HL-60/S4 treated with phorbol 12-myristate 13-acetate at 8.2 ng/mL for 4 days and 3 days (cell line): ENCODE measurements at regions not wholly inside any gene's neighbourhood (a gene's known extent, or its start where the extent isn't known, plus 50 kb on each side); places are given as distances from the start of the nearest gene placed in this dataset.

Experiments used
- in situ Hi-C: fragments of 300-500 bp; cut with MboI; formaldehyde crosslinking; loops from 2 replicates; pipeline ENCODE4 v1.15.0; 2022; ENCODE audit warnings: low sequenced_read_pairs

DNA sequence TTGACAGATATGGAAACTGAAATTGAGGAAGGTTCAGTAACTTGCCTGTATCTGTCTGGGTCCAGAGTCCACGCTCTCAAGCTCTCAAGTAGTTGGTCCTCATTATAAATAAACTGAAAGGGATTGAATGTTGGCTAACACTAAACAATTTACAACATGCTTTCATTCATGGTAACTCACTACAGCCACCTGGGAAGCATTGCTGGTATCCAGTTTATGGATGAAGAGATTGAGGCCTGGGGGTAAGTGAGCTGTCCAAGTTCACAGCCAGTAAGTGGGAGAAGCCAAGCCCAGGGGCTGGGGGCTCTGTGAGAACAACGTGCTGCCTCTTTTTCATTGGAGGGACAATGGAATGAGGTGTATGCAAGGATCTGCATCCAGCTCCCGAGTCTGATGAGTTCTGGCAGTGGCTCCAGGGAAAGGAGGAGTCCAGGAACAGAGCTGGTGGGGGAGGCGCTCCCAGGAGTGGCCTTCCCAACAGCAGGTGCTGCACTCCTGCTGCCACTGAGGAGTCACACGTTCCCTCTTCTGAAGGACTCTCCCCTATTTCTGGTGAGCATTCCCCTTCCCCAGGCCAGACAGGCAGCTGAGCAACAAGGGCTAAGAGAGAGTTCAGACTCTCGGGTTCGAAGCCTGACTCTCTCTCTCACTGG is 175.8 kb downstream of the CSNK2A3 start:
- in situ Hi-C loops = no loop called here

DNA sequence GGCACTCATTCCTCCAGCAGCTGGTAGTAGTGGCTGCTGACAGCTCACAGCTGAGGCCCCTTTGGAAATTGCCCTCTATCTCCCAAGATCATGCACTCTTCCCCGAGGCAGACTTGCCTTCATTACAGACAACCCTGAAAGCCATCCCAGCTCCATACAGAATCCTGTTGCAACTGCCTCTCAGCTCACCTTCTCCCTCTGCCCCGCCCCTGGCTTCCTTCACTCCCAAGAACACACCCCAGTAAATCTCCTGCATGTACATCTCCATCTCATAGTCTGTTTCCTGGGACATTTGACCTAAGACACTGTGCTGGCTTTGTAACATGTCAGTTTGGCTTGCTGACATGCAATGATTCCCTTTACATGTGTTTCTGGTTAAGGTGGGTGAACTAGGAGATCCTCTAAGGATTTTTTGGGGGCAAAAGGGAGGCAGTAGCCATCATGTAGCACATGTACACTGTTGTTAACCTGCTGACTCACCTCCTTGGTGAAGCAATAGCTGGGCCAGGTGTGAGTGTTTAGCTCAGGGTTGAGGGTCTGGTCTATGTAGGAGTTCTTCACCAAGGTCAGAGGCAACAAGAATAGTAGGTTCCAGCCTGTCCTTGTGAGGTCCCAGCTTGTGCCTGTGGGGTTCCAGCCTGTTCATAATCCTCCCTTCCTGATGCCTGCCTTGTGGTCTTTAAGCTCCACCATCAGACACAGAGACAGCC is 179.6 kb downstream of the CSNK2A3 start:
- in situ Hi-C loops = no loop called here

DNA sequence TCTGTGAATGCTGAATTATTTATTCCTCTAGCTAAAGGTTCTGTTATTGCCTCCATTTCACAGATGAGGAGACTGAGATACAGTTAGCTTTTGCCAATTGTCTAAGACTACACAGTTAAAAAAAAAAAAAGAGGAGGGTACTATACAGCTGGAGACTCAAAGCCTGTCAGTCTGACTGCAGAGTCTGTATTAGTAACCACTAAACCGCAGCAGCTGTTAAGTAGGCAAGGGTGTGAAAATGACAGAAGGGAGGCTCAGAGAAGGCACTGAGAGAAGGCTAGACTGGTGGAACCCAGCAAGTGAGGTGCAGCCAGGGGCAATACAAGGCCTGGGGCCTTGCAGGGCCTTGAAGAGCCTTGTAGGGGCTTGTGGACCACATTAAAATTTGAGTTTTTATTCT is 181.2 kb downstream of the CSNK2A3 start:
- in situ Hi-C loops = no loop called here

DNA sequence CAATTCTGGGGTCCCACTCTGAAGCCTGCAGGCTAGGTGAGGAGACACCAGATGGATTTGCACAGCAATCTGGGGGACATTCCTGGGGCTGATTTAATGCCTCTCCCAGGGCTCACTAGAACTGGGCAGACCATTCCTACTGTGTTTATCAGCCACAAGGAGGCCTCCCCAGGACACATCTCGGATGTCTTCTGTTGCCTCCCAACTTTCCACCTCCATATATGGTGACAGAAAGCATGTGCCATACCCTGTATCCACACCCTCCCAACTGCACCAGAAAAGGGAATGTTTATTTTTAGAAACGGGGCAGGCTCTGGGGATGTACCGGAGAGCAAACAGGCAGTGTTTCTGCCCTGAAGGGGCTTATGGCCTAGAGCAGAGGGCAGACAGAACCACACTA is 181.8 kb downstream of the CSNK2A3 start:
- in situ Hi-C loops = no loop called here

DNA sequence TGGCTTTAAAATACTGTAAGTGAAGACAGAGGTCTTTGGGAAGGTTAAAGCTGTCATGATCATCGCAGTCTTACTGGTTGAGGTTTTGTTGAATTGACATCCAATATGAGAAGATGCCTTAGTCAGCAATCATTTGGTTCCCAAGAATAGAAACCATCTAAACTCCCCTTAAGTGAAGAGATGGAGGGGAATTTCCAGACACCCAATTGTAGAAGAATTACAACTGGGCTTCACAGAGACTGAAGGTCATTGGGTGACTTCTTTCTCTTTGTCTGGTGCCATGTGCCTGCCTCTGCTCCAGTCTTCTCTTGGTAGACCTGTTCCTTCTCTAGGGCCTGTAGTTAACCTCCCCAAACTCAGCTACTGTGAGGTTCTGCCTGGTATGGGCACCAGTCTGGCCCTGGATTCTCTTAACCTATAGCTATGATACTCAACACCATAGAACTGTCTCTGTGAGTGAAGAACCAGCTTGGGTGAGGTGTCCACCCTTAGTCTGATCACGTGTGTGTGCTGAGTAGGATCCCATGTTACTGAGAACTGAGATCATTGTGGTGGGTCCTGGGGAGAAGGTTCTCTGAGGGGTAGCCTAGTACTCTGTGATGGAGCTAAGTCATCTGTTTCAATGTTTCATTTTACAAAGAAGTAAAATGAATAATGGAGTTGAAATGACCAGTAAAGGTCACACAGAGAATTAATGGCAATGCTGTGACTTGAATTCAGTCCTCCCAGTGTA is 182.5 kb downstream of the CSNK2A3 start:
- in situ Hi-C loops = no loop called here

DNA sequence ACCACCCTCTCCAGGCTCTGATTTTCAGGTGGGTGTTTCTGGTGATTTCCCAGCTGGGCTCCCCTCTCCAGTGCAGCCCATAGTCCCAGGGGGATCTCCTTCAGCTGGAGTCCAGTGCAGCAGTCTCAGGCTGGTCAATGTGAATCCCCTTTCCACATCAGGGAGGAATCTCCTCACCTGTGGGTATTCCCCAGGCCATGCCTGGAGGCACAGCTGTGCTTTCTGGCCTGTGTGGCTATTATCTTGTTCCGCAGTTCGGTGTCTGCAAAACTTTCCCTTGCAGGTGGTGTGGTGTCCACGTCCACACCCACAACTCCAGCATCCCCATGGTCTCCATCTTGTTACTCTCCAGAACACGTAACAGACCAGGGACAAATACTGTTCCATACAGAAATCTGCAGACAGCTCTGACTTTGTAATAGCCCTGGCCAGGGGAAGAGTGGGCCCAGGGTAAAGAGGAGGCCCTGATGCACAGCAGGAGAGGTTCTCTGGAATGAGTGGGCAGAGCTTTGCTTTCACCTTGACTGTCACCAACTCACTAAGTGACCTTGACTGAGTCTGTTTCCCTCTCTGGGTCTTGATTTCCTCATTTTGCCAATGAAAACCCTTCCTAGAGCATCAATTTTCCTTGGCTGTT is 183.2 kb downstream of the CSNK2A3 start:
- in situ Hi-C loops = no loop called here

DNA sequence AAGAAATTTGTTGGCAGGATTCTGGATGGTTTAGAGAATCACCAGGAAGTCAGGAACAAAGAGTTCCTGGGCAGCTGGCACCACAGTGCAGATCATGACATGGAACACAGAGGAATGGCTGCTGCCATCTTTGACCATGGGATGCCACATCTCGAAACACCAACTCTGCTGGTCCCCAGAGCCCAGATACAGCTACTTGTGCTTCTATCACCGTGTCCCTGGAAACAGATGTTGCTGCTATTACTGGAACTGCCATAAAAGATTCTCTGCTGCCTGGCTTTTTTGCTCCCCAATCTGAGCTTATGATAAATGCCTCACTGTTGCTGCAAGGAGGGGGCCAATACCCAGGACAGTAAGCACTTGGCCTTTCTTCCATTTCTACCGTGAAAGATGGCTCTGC is 185.2 kb downstream of the CSNK2A3 start:
- in situ Hi-C loops = no loop called here

DNA sequence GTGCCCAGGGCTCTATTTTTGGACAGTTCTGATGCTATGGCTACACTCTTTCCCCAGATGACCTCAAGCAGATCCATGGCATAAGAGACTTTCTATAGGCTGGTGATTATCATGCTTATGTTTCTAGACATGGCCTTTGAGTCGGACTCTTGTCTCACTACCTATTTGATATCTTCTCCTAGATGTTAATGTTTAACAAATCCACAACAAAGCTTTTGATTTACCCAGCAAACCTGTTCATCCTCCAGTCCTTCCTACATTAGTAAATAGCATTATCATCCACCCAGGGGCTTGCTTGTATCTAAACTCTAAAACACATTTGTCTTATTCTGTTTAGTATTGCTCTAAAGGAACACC is 188.7 kb downstream of the CSNK2A3 start:
- in situ Hi-C loops = no loop called here

DNA sequence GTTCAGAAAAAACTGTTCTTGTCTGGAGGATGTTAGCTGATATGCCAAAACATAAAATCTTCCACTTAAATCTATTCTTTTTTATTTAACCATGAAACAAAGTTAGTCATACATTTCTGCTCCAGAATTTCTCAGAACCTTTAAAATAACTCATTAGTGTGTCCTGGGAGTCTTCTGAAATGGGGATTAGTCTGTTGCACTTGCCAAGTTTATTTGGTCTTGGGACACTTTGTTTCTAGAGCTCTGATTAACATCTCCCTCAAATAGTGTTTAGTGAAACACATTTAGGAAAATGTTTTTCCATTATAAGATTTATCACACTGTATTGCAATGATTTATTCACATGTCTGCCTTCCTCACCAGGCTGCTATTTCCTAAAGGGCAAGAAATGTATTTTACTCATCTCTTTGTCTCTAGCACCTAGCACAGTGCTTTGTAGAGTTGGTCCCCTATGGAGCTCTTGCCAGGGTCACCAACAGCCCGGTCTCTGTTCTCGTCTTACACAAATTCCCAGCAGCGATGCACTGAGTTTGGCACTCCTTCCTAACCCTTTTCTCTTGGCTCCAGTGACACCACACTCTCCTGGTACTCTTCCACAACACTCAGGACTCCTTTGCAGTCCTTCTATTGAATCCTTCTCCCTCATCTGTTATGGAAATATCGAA is 189.2 kb downstream of the CSNK2A3 start:
- in situ Hi-C loops = no loop called here

DNA sequence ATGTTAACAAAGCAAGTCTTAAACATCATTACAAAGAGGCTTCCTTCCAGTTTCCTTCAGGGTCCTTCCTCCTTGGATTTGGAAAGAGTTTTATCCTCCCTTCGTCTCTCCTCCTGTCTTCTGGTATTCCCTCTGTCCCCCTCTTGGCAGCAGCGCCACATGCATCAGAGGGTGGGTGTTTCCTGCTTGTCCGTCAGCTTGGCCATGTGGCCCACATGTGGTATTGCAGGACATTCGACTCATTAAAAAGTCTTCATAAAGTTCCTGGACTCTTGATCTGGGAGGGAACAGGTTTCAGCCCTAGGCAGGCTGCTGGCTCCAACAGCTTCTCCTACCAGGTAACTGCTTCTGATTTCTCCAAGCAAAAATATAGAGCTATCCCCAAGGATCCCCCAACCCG is 189.8 kb downstream of the CSNK2A3 start:
- in situ Hi-C loops = no loop called here

DNA sequence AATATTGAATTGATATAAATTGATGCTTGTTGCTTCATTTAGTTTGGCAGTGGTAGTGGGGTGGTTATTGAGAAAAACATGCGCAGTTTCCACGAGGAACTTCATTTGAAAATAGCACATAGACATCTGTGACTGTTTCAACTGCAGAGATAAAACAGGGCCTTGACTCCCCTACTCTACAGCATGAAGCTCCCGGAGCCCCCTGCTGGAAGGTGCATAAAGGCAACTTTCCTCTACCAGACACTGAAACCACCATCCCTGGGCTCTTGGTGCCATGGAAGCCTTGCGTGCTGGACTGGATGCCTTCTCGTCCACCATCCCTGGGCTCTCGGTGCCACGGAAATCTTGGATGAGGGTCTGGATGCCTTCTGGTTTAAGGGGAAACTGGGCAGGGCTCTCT is 195.9 kb downstream of the CSNK2A3 start:
- in situ Hi-C loops = no loop called here

DNA sequence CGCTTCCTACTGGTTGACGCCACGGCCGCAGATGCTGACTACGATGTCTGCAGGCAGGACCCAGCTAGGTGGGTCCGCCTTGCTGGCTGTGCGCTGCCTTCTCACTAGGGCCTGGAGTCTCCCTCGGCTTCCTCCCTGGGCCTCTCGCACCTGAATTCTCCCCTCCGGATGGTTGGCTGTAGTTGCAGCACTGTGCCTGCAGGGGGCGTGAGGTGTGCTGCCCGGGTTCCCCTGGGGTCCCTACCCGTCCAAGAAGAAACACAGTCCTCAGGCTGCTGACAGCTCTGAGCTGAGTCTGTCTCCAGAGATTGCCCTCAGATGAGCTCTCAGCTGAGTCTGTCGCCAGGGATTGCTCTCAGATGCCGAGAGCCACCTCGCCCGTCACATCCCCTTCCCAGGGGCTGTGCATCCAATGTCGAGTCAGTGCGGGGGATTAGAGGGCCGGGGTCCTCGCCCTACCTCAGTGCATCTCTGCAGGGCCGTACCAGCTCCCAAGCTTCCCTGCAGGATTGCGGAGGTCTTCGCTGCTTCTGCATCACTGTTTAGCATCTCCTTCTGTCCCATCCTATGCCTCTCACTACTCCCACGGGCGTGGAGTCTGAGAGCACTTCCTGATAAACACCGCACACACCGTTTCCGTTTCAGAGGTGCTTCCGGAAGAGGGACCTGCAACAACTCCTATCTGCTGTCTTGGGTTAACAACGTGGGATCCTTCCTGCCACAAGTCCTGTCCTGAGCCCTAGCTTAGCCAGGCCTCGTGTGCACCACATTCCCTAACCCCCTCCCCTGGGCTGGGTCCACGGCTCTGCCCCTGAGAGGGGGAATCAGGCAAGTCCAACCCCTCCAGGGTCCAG is 196.9 kb downstream of the CSNK2A3 start:
- in situ Hi-C loops = no loop called here

DNA sequence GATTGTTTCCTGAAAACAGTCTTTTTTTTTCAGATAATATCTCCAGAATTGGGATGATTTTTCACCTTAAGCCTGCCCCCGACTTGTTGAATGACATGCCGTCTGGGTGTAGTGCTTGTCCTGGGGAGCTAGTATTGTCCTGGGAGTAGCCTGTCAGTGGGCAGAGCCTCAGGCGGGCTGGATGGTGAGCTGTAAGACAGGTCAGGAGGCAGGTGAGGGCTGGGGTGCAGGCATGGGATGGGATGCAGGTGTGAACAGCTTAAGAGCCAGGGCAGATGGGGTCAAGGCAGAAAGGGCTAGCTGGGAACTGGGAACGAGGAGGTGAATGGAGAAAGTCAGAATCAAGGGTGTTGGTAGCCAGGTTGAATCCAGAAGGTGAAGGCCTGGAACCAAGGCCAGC is 200.2 kb downstream of the CSNK2A3 start:
- in situ Hi-C loops = no loop called here

DNA sequence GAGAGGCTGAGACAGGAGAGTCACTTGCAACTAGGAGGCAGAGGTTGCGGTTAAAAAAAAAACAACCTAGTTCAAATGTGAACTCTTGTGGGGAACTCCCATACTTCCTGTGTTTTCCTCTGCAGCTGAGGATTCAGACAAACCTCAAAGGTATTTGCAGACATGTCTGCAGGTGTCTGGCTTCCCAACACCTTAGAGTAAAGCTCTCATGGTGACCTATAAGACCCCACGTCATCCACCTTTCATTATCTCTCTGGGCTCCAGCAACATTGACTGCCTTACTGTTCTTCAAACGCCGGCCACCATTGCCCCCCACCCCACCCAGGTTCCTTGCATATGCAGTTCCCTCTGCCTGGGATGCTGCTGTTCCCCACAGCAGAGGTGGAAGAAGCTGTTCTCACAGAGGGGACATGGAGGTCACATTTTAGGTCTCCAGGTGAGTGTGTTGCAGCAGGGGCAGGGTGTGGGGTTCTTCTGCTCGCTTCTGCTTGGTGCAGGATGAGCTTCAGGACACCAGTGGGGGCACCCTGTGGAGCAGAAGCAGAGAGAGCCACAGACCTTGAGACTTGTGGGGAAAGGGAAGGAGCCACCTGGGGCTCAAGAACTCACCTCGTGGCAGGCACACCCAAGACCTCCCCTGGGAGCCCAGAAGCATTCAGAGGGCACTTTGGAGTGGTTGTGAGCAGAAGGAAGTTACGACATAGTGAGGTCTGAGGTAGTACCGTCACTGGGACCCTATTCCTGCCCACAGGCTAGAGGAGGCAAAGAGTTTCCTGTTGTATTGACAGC is 203.2 kb downstream of the CSNK2A3 start:
- in situ Hi-C loops = no loop called here

DNA sequence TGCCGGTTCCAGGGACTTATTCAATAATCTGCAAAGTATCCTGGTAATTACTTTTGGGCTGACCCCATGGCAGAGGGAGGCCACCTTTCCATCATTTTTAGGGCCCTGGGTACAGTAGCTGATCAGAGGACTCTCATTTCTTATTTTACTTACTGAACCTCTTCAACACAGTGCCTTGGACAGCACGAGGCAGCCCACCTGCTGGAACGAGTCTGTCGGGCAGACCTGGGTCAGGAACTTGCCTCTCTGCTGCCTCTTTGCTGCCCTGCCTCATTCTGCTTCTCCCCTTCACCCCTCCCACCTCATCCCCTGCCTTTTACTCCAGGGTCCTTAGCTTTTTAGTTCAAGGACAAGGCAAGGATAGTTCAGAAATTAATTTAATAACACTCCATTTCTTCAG is 204.5 kb downstream of the CSNK2A3 start:
- in situ Hi-C loops = no loop called here

DNA sequence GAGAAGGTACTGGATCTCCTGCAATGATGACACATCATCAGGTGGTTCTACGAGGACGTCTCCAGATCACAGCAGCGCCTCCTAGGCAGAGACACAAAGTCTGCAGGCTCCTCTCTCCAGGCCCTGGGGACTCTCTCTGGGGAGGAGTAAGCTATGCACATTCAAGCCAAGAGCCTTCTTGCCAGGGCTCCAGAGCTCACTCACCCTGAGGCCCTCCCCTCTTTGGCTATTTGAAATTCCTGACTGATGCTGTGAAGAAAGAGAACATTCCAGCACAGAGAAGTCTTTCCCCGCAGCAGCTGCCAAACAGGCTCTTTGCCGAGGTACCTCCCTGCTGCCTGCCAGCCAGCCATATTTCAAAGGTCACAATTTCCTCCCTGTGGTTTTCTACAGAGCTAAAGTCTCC is 204.9 kb downstream of the CSNK2A3 start:
- in situ Hi-C loops = no loop called here

DNA sequence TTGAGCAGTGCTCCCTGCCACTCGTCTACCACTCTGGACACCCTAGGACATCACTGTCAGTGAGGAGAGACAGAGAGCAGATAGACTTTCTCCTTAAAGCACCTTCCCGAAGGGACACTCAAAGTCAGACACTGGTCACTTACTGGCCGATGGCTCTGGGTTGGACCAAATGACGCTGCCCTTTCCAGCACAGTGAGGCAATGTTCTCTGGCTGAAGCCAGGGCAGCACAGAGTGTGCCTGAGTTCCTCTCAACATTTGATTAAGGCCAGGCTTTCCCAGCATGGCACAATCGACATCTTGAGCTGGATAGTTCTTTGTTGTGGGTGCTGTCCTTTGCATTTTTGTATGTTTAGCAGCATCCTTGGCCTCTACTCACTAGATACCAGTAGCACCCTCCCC is 206.2 kb downstream of the CSNK2A3 start:
- in situ Hi-C loops = no loop called here

DNA sequence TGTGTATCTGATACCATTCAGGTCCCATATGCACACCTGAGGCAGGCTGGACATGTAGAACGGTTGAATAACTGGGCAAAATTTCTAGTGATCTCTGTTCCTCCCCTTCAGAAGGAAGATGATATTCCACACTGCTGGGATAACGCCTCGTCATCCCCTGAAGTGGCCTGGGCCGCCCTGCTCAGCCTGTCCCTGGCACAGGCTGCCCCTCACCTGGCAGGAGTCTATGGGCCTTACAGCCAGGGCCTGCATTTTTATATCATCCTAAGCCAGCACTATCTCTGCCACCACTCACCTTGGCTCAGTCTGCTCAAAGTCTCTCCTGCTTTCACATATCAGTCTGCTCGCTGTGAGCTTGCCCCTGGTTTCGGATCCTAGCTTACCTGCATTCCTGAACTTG is 209.2 kb downstream of the CSNK2A3 start:
- in situ Hi-C loops = no loop called here

DNA sequence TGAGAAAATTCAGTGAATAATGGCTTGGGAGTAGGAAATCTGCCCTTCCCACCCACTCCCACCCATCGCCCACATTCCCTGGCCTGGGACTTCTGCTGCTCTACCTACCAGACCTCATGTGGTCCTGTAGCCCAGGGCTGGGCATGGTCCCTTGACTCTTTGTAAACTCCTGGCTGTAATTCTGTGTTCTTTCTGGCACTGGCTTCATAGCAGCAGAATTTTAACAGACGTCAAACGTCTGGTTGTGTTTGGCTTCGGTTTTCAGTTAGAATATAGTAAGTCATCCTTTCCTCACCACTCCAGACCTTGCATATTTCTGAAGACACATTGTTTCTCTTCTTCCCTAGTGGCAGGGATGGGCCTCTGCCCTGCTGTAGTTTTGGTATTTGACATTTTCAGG is 210.6 kb downstream of the CSNK2A3 start:
- in situ Hi-C loops = no loop called here

DNA sequence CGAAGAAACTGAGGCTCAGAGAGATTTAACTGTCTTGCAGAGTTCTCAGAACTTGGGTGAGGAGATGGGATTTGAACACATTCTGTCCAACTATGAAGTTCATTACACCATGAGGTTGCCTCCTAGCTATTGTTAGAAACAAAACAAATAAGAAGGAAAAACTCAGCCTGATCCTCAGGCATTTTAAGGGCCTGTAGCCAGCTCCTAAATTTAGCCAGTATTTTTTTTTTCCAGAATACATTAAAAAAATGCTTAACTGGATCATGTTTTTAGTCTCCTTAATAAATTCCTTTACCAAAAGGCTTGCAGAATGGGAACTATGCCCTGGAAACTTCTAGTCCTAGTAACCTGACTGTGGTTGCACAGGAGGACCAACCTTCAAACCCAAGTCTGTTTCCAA is 212.0 kb downstream of the CSNK2A3 start:
- in situ Hi-C loops = no loop called here
